ENCODE measurements at regions not wholly inside any gene's neighbourhood (a gene's known extent, or its start where the extent isn't known, plus 50 kb on each side); places are given as distances from the start of the nearest gene placed in this dataset.

- TF ChIP-seq CTCF (IDR thresholded peaks at IDR 0.05), result no peak
- no peak for TF ChIP-seq EP300 (IDR thresholded peaks at IDR 0.05)
- no peak for TF ChIP-seq POLR2A (IDR thresholded peaks at IDR 0.05; ENCODE audit: low read depth)
- no peak for TF ChIP-seq POLR2AphosphoS5 (IDR thresholded peaks at IDR 0.05)
These were observed 1297.4 kb downstream of the PCDH9 start for GRCh38 chr13:65932587-65933239.

All from esophagus muscularis mucosa (tissue), 4 donors.